ENCODE measurements at regions not wholly inside any gene's neighbourhood (a gene's known extent, or its start where the extent isn't known, plus 50 kb on each side); places are given as distances from the start of the nearest gene placed in this dataset.
"Not testable (repeated sequence)": the region's sequence is repeated elsewhere in the genome, so short reads cannot be mapped to it uniquely, and the experiment has no call there.

DNA sequence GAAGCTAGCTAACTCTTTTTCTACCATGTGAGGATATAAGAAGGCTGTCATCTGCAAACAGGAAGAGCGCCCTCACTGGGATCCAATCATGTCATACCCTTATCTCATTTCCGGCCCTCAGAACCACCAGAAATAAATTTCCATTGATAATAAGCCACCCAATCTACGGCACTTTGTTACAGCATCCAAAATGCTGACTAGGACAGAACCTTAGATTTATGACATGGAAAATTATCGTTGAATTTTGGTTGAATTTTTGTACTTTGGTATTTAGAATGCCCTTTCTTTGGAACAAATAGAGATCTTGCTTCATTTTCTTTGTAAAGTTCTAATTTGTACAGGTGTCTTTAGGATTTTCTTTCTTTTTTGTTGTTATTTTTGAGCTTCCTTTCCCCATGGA, 53.3 kb upstream of the CYLC2 start:
- no peak for DNase-seq (ENCODE audit: low spot score)

DNA sequence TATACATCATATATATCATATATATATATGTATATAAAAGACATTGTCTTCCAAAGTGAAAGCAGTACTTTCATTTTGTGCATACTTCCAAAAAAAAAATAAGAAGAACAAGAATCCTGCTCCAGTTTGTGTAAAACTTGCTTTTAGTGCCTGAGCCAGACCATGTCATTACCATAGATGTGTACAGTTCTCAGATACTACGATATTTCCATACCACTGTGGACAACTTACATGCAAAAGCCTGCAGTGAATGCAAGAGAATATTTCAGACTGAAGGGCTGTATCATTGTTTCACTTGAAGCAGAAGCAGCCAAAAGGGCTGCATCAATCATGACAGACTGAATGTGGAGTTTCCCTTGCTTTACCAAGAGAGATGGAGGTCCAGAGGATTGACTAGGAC, 72.6 kb upstream of the CYLC2 start:
- no peak for DNase-seq (ENCODE audit: low spot score)

DNA sequence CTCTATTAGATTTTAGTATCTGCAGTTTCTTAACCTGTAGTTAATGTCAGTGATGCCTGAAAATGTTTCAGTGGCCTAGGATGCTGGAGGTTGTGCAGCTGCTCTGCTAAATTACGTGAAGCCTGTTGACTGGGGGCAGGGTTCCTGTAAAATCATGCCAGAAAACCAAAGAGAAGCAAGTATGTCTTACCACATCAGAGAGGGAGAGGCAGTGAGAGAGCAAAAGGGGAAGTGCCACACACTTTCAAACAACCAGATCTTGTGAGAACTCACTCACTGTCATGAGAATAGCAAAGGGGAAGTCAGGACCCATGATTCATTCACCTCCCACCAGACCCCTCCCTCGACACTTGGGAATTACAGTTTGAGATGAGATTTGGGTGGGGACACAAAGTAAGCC, 83.9 kb upstream of the CYLC2 start:
- no peak for DNase-seq (ENCODE audit: low spot score)

DNA sequence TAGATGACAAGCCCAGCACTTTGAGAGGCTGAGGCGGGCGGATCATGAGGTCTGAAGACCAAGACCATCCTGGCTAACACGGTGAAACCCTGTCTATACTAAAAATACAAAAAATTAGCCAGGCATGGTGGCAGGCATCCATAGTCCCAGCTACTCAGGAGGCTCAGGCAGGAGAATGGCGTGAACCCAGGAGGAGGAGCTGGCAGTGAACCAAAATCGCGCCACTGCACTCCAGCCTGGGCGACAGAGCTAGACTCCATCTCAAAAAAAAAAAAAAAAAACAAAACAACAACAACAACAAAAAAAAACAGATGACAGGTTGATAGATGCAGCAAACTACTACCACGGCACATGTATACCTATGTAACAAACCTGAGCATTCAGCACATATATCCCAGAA, 89.3 kb upstream of the CYLC2 start:
- not testable (repeated sequence) for DNase-seq (ENCODE audit: low spot score)

DNA sequence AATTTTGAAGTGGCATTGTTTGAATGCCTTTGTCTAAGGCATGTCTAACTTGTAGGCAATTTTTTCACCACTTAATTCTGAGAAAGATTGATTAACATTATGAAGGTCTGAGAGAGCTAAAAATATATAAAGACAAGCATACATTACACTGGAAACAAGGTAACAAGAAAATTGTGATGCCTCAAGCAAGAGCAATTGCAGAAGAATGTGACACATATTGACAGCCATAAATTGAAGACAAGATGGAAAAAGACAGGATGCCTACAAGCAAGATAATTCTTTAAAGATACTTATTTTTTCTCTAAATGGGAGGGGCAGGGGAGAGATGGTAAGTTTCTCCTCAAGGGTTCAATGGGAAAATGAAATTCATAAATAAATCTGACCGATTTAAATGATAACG, 103.1 kb upstream of the CYLC2 start:
- no peak for DNase-seq (ENCODE audit: low spot score)

DNA sequence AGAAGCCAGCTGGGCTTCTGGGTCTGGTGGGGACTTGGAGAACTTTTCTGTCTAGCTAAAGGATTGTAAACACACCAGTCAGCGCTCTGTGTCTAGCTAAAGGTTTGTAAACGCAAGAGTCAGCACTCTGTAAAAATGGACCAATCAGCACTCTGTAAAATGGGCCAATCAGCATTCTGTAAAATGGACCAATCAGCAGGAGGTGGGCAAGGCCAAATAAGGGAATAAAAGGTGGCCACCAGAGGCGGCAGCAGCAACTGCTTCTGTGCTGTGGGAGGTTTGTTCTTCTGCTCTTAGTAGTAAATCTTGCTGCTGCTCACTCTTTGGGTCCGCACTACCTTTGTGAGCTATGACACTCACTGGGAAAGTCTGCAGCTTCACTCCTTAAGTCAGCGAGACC, 106.4 kb upstream of the CYLC2 start:
- DNase-seq (ENCODE audit: low spot score): not testable (repeated sequence)

DNA sequence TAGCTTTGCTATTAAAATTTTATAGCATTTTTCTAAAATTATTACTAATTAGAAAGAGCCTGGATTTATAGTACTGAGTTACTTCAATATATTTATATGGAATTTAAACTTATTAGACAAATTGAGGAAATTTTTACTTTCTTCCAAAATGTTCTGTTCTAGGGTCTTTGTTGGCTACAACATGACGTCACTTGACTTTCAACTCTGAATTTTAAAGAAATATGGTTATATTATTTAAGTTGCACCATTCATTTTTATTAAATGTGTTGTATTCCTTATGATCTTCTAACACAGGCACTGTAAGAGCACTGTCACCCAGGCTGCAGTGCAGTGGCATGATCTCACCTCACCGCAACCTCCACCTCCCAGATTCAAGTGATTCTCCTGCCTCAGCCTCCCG, 119.4 kb upstream of the CYLC2 start:
- DNase-seq (ENCODE audit: low spot score): no peak

DNA sequence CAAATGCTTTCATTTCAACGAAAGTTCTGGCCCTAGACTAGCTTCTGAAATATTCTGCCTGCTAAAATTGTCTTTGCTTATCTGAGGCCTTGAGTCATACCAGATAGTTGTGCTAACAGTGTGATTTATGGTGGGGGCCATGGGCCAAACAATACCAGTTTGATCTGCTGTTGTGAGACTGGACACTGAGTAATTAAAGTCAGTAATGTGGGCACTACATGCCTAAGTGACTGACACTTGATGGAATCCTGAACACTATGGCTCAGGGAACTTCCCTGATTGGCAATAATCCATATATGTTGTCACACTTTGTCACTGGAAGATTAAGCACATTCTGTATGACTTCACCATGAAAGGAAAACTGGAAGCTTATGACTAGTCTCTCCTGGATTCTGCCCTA, 127.6 kb upstream of the CYLC2 start:
- no peak for DNase-seq (ENCODE audit: low spot score)

DNA sequence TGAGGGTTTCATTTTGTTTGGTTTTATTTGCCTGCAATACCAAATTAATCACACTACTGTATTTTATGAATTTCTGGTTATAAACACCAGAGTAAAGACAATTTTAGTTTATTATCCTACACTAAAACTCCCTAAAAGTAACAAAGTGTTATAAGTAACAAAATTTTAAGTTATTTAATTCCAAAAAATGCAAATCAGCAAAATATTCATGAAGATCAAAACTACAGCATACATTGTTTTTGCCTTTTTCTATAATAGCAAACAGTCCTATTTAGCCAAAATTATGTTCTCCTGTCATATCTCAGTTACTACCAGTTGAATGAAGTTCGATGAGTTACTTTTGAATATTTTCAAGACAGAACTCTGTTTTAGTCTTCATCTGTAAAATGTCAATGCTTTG, 132.7 kb upstream of the CYLC2 start:
- DNase-seq (ENCODE audit: low spot score): no peak

DNA sequence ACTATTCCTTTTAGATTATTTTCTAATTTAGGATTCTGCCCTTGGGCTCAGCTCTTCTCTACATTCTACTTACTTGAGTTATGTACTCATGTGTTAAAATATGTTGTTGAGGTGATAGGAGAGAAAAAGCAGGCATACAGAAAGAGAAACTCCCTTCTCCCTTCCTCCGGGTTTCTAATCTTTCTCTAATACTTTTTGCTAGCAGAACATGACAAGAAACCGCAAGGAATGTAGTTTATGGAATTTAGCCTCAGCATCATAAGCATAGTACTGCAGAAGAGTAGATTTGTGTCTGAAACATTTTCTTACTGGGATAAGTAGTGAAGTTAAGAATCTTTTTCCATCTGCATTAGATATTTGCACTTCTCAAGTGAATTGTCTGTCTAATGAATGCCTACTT, 139.5 kb upstream of the CYLC2 start:
- no peak for DNase-seq (ENCODE audit: low spot score)

DNA sequence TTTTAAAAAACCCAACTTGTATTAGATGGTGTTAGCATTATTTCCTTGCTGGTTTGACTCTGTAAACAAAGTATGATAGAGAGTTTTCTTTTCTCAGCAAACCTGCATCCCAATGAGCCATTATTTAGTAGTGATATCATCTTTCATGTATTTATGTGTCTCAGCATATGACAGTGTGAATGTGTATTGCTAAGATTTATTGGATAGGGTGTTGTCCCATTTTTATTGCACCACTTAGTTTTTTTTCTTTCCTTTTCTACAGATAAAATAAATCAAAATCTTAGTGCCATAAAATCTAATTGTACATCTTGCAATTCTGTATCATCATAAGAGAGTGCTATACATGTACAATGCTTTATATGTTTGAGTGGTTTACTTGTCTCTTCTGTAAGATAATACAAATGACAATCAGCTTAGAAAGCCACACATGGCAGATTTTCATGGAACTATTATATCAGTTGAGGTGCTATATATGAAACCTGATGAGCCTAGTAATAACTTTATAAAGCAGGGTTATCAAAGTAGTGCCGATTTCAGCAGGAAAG, 149.2 kb upstream of the CYLC2 start:
- DNase-seq (ENCODE audit: low spot score): no peak

DNA sequence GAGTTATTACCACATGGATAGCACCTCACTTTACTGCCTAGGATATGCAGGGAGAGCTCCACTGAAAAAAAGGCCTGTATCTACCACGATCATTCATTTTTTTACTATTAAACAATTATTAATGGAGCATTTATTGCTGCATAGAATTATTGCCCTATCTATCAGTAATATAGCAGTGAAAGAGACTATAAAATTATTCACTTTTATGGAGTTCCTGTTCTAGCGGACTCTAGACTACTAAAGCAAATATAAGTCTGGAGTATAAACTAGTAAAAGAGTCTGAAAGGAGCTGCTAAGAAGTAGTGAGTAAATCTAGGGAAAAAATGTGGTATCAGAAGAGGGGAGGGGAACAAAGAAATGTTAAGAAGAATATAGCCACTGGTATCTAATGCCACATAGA, 150.4 kb upstream of the CYLC2 start:
- DNase-seq (ENCODE audit: low spot score): no peak

DNA sequence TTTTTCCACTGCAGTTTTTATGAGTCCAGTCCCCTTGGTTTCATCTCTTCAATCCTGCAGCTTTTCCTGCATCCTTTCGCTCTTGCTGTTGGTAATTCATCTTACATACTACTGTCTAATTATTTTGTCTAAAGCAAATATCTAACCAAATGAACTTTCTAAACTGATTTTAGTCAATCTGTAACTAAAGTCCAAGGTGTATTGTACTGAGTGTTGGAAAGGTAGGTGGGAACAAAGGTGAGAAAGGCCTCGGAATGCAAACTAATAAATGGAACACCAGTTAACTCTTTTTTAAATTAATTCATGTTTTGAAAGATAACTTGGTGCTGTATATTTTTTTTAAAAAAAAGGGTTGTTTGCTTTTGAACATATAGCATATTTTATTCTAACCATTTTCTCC, 152.7 kb upstream of the CYLC2 start:
- no peak for DNase-seq (ENCODE audit: low spot score)

DNA sequence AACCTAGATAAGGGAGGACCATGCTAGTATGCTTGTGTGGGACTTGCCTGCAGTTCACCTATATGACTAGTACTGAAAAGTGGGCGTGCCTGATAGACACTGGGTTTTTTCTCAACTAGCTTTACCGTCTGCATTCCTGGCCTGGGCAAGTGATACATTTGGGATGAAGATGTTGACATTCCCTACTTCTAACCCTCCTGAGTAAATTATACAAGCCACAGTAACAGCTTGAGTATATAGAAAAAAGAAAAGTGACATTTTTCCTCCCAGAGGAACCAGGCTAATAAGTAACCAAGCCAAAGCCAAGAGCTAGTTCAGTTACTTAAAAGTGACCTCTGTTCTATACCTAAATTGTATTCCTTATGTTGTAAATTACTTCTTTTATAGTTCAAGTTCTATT, 153.8 kb upstream of the CYLC2 start:
- no peak for DNase-seq (ENCODE audit: low spot score)

DNA sequence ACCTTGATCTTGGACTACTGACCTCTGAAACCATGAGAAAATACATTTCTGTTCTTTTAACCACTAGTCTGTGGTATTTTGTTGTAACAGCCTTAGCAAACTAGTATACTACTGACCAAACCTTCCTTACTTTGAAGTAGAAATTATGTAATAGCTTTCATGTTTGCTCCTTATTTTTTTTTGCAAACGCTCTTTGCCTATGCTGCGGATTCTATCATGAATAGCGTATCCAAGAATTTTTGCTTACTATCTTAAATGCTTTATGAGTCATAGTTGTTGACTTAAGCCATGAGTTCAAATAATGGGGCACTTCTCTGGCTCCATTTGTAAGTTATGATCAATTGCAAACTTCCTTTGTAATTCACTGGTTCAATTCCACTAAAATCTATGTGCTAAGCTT, 154.8 kb upstream of the CYLC2 start:
- DNase-seq (ENCODE audit: low spot score): no peak

DNA sequence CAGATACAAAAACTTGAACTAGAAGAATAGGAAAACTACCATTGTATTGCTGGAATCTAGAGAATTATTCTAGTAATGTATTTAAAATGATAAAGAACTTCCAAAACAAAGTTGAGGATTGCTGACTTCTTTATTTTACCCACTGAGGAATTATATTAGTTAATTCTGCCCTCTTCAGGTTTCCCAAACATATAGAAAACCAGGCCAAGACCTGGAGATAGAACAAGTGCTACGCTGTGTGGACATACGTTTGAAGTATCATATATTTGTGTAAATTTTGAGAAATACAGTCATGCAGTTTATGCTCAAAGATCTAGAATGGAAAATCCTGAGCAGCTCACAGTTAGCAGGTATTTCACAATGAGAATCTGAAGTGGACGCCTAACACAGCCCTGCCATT, 162.3 kb upstream of the CYLC2 start:
- no peak for DNase-seq (ENCODE audit: low spot score)

DNA sequence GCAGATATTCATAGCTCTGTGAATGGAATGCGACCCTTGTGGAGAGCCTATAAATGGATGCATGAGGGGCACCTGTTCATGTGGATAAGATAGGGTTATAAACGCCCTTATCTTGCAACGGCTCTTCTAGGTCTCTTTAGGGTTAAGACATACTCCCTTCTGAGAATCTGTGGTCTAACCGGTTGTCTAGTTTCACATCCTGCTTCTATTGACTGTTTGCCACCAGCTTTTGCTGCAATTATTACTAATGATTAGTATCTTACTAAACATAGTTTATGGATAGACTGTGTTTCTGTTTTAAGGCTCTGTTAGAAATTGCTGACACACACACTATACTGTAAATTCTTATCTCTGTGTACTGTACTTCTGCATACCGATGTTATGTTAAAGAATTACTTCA, 198.9 kb upstream of the CYLC2 start:
- DNase-seq (ENCODE audit: low spot score): no peak

DNA sequence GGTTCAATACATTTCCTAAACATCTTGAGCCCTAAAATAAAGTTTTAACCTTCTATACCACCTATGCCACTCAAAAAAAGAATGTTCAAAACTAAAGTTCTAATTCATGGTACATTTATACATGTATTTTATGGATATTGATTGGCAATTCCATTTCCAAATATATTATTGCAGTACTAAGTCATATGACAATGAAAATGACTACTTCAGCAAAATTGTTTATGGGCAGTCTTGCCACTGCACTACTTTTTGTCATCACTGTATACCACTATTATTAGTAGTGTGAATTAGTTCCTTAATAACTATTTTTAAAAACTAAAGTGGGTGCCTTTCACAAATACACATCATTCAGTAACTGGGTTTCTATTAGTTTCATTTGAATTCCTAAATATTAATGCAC, 199.6 kb upstream of the CYLC2 start:
- no peak for DNase-seq (ENCODE audit: low spot score)

DNA sequence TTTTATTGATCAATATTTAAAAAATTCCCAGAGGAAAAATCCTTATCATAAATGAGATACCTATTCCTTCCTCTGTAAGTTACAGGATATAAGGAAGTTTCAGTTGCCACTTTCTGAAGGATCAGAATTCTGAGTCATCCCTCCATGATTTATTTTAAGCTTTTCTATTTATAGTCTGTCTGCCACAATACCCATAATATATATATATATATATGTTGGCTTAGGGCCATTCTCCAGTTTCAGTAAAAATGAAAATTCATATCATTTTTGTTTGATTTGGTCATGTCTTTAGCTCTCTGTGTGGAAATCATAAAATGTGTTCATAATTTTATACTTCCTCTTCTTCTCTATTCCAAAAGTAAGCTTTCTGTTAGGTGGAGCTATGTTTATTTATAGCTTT, 215.8 kb upstream of the CYLC2 start:
- no peak for DNase-seq (ENCODE audit: low spot score)

DNA sequence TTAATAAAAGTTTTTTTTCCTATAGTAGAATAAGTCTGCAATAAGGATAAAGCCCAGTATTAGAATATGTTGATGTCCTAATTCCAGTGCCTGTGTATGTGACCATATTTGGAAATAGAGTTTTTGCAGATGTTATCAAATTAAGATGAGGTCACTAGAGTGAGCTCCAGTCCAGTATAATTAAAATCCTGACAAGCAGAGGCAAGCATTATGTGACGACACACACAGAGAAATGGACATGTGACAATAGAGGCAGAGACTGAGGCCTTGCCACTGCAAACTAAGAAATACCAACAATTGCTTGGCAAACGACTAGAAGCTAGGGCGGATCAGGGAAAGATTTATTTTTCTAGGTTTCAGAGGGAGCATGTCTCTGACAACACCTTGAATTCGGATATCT, 216.4 kb upstream of the CYLC2 start:
- DNase-seq (ENCODE audit: low spot score): no peak

DNA sequence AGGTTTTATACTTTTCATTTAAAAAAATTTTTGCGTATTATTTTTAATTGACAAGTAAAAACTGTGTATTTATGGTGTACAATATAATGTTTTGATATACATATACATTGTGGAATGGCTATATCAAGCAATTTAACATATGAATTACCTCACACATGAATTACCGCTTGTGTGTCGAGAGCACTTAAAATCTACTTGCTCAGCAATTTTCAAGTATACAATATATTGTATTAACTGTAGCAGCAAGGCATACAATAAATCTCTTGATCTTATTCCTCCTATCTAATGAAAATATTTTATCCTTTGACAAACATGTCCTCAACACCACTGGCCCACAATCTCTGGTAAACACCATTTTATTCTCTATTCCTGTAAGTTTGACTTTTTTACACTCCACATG, 224.4 kb upstream of the CYLC2 start:
- DNase-seq (ENCODE audit: low spot score): no peak

DNA sequence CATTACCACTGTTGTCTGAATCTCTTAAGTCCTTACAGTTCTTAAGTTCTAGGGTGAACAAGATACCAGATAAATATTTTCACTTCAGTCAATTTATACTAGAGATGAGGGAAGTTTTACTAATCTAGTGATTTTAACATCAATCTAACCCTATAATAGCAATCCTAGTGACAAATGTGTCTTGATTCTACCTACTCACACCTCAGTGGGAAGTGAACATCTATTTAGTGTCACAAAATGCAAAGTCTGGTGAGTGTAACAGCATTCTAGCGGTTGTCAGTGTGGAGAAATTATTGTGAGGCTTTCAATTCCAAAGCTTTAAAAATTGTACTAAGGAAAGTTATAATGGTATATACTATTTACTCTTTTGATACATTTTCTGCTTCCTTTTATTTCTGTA, 225.8 kb upstream of the CYLC2 start:
- DNase-seq (ENCODE audit: low spot score): no peak

DNA sequence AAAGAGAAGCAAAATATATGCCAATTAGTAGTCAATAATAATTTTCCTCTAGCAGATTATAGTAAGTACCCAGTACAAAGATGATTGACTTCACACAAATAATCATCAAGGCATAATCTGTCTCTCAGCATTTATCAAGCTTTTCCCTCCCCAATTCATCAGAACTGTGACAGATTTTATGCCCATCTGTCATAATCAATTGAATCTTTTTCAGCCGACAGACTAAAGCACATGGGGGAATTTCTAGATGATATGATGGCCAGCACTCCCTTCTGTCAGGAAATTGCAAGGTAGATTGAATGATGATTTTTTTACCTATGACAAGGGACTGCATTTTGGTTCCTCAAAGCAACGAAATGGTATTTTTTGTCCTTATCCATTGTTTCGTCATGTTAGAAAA, 227.1 kb upstream of the CYLC2 start:
- no peak for DNase-seq (ENCODE audit: low spot score)

DNA sequence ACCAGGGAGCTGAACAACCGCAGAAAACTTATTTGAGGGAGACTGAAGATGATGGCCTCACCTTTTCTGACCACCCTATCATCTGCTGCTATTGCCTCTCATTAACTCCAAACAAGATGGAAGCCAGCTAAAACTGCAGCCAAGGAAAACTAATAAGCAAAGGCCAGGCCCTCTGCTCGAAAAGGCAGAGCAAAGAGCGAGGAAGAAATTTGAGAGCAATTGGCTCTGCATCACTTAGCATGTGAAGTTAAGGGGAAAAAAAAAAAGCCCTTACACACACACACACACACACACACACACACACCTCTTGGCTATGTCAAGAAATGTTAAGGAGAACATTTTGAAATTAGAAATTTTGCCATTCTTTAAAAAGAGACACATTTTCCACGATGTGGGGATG, 228.1 kb upstream of the CYLC2 start:
- no peak for DNase-seq (ENCODE audit: low spot score)

DNA sequence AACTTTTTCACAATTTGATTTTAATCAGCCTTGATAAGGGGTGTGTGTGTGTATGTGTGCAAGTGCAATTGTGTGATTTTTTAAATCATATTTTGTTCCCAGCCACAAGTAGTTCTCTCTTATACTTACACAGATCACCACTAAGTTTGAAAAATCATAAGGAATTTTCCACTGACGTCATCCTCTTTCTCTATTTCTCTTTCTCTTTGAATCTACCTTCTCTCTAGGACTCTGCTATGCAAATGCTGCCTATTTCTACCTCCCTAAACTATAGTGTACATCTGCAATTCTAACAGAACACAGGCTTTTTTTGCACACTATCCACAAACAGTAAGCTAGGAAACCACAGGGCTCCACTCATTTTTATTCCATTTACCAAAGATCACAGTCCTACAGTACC, 254.6 kb upstream of the CYLC2 start:
- no peak for DNase-seq (ENCODE audit: low spot score)

Data from hematopoietic multipotent progenitor cell treated with erythropoietin and hydrocortisone succinate and interleukin-3 and kit ligand, for 17 days (in vitro differentiated cells).